SJCRH30 (cell line): ENCODE measurements at regions not wholly inside any gene's neighbourhood (a gene's known extent, or its start where the extent isn't known, plus 50 kb on each side); places are given as distances from the start of the nearest gene placed in this dataset.

ENCODE experiments used
- DNase-seq, 2 experiments: peaks; one replicate each; pipeline ENCODE4 v3.0.0-alpha.2; 2015 to 2020
- H3K27ac ChIP-seq: fragments of 250-450 bp; sonication (Bioruptor Pico); 2 replicates; pipeline ENCODE4 v1.5.1; 2020; ENCODE audit warnings: mild to moderate bottlenecking, moderate library complexity
- H3K27me3 ChIP-seq: fragments of 250-450 bp; sonication (Bioruptor Pico); 2 replicates; pipeline ENCODE4 v1.5.1; 2020; ENCODE audit warnings: mild to moderate bottlenecking, moderate library complexity
- H3K36me3 ChIP-seq: fragments of 250-450 bp; sonication (Bioruptor Pico); 2 replicates; pipeline ENCODE4 v1.5.1; 2020; ENCODE audit warnings: mild to moderate bottlenecking, moderate library complexity
- H3K4me1 ChIP-seq: fragments of 250-450 bp; sonication (Bioruptor Pico); 2 replicates; pipeline ENCODE4 v1.5.1; 2020; ENCODE audit warnings: mild to moderate bottlenecking, moderate library complexity
- H3K4me3 ChIP-seq: fragments of 250-450 bp; sonication (Bioruptor Pico); 2 replicates; pipeline ENCODE4 v1.5.1; 2020; ENCODE audit warnings: mild to moderate bottlenecking, moderate library complexity
- H3K9me3 ChIP-seq: fragments of 250-450 bp; sonication (Bioruptor Pico); replicated peaks from 2 replicates; pipeline ENCODE4 v1.5.1; 2020; ENCODE audit warnings: mild to moderate bottlenecking, moderate library complexity

DNA sequence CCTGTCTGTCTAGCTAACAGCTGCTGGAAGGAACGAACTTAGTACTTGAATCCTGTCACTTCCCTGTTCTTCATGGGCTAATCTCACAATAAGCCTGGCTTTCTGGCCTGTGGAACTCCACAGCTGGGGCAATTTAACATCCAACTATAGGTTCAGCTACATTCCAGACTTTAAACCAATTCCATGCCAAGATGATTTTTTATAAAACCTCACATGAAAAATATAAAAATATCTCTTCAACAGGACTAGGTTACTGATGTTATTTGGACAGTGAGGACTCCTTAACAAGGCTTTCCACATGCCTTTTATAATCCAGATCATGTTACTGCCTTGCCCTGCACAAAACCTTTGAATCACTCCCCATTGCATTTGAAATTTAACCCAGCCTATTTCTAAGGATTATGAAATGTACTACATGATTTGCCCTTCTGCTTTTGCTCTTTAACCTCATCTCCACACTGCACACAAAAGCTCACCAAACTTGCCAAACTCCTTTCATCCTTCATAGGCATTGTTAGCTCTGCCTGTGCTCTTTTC is 863.2 kb upstream of the CHAC2 start:
- no peak overlapping the region for H3K4me3 ChIP-seq
- H3K36me3 ChIP-seq: no peaks in the 10 kb centered on the region
- no peaks in the 10 kb centered on the region for H3K9me3 ChIP-seq
- H3K27me3 ChIP-seq: no peaks in the 10 kb centered on the region
- H3K27ac ChIP-seq: no peak overlapping the region
- peak in 1 of 2 experiments; percentile 33 for DNase-seq
- H3K4me1 ChIP-seq: no peaks in the 10 kb centered on the region

DNA sequence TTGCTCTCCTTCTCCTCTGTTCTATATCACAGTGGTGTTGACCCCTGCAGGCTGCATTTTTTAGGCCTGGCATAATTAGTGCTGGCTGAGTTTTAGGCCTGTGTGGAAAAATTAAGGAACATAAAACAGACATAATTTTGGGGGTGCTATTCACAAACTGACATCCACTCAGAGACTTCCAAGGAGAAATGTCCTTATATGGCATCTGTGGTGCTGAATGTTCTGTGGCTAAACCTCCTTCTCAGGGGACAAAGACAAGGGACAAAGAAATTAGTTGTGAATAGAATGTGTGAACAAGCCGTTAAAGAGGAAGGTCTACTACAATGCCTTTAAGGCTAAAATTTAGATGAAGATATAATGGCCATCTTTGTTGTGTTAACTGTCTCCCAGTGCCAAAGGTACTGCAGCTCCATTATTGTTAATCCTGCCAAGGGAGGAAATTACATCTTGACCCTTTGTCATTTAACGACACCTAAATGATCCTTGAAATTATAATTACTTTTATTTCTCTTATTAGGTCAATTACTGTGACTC is 870.0 kb upstream of the CHAC2 start:
- Histone ChIP-seq H3K4me1 (no peaks in the 10 kb centered on the region), H3K27ac (no peak overlapping the region), H3K27me3 (no peaks in the 10 kb centered on the region), H3K9me3 (no peaks in the 10 kb centered on the region), H3K4me3 (no peak overlapping the region), H3K36me3 (peaks cover 3% of the 10 kb centered on the region; the same call in 1 of the 2 replicates)
- no peak for DNase-seq

- no peak overlapping the region for H3K27ac ChIP-seq
- peaks cover 3% of the 10 kb centered on the region; the same call in 1 of the 2 replicates for H3K36me3 ChIP-seq
- H3K4me1 ChIP-seq: no peaks in the 10 kb centered on the region
- no peak overlapping the region for H3K4me3 ChIP-seq
- DNase-seq: no peak
- no peaks in the 10 kb centered on the region for H3K9me3 ChIP-seq
- no peaks in the 10 kb centered on the region for H3K27me3 ChIP-seq
Measured at GRCh38 chr2:52895726-52896340, 871.8 kb upstream of the CHAC2 start.

- Histone ChIP-seq H3K9me3 (no peaks in the 10 kb centered on the region), H3K27me3 (0 out of 2 replicates have a peak, but pooled peaks cover 5% of the 10 kb centered on the region), H3K4me1 (no peaks in the 10 kb centered on the region), H3K27ac (no peak overlapping the region), H3K4me3 (no peak overlapping the region), H3K36me3 (no peaks in the 10 kb centered on the region)
- DNase-seq: no peak
Measured at GRCh38 chr2:52886556-52886955, 881.0 kb upstream of the CHAC2 start.

DNA sequence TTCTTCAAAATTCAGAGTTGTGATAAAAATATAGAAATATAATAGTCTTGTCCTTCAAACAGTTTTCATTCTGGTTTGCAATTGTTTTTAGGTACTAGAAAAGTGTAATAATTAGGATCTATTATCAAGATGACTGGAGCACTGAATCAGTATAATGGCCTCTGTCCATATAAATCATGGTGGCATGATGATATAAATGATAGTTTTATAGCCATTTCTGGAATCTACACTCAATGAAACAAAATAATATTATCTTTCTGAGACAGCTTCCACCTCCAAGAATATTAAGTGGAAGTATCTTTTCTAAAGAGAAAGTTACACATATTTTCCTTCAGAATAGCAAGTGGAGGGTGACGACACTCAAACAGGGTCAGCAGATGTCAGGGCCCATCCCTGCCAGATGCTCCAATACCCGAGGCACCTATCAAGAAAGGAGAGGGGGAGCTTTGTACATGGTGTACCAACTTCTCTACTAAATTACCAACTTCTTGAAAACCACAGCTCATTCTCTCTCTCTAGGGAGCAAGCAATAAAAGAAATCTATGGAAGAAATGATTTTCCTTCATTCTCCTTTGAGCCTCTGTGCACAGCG is 882.7 kb upstream of the CHAC2 start:
- no peak for DNase-seq
- H3K4me3 ChIP-seq: no peak overlapping the region
- H3K27ac ChIP-seq: no peak overlapping the region
- H3K4me1 ChIP-seq: no peaks in the 10 kb centered on the region
- H3K9me3 ChIP-seq: no peaks in the 10 kb centered on the region
- peaks cover 10% of the 10 kb centered on the region; the same call in 1 of the 2 replicates for H3K27me3 ChIP-seq
- no peaks in the 10 kb centered on the region for H3K36me3 ChIP-seq

DNA sequence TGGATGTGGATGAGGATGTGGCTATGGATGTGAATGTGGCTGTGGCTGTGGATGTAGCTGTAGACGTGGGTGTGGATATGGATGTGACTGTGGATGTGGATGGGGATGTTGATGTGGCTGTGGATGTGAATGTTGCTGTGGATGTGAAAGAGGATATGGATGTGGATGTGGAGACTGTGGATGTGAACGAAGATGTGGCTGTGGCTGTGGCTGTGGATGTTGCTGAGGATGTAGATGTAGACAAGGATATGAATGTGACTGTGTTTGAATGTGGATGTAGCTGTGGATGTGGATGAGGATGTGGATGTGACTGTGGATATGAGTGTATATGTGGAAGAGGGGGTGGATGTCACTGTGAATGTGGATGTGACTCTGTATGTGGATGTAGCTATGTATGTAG is 884.6 kb upstream of the CHAC2 start:
- DNase-seq: no peak
- no peaks in the 10 kb centered on the region for H3K4me1 ChIP-seq
- H3K36me3 ChIP-seq: no peaks in the 10 kb centered on the region
- no peak overlapping the region for H3K27ac ChIP-seq
- no peaks in the 10 kb centered on the region for H3K9me3 ChIP-seq
- H3K27me3 ChIP-seq: peaks cover 10% of the 10 kb centered on the region; the same call in 1 of the 2 replicates
- no peak overlapping the region for H3K4me3 ChIP-seq

GRCh38 chr2:52881606-52882005 is 886.0 kb upstream of the CHAC2 start:
- Histone ChIP-seq H3K27ac (no peak overlapping the region), H3K27me3 (peaks cover 6% of the 10 kb centered on the region; the same call in 1 of the 2 replicates), H3K9me3 (no peaks in the 10 kb centered on the region), H3K4me1 (no peaks in the 10 kb centered on the region), H3K4me3 (no peak overlapping the region), H3K36me3 (no peaks in the 10 kb centered on the region)
- no peak for DNase-seq

DNA sequence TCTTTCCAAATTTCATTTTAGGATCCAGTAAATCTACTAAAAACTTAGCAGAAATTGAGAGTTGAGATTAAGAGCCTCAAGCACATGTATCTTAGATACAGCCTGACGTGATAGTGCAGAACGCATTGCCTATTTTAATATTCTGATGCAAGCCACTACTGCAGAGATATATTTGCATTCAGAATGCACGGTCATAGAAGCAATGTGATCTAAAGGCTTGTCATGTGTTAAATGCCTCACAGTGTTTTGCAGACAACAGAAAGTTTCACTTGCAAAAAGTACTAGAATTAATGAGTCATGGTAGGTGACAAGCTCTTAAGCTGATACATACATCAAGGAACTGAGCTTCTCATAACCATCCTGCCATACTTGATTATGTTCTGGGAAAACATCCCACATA is 886.7 kb upstream of the CHAC2 start:
- H3K9me3 ChIP-seq: no peaks in the 10 kb centered on the region
- H3K36me3 ChIP-seq: no peaks in the 10 kb centered on the region
- peaks cover 5% of the 10 kb centered on the region; the same call in 1 of the 2 replicates for H3K27me3 ChIP-seq
- no peak for DNase-seq
- H3K27ac ChIP-seq: no peak overlapping the region
- H3K4me3 ChIP-seq: no peak overlapping the region
- no peaks in the 10 kb centered on the region for H3K4me1 ChIP-seq

DNA sequence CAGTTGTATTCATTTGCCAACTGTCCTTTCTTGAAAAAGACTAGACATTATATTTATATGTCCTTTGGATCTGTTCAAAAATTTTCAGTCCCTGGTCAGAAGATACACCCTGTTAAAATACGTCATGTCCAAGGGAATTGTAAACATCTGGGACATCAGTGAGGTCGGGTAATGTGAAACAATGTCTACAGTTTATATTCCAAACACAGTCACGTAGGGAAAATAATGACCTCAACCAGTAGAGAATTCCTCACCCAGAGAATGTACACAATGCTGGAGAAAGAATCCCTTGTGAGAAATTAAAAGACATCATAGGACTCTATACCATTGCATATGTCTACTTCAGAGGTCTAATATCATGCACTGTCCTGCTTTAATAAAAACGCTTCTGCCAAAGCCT is 888.0 kb upstream of the CHAC2 start:
- peaks cover 5% of the 10 kb centered on the region; the same call in 1 of the 2 replicates for H3K27me3 ChIP-seq
- no peaks in the 10 kb centered on the region for H3K4me1 ChIP-seq
- no peaks in the 10 kb centered on the region for H3K36me3 ChIP-seq
- no peak overlapping the region for H3K4me3 ChIP-seq
- no peaks in the 10 kb centered on the region for H3K9me3 ChIP-seq
- no peak for DNase-seq
- no peak overlapping the region for H3K27ac ChIP-seq

DNA sequence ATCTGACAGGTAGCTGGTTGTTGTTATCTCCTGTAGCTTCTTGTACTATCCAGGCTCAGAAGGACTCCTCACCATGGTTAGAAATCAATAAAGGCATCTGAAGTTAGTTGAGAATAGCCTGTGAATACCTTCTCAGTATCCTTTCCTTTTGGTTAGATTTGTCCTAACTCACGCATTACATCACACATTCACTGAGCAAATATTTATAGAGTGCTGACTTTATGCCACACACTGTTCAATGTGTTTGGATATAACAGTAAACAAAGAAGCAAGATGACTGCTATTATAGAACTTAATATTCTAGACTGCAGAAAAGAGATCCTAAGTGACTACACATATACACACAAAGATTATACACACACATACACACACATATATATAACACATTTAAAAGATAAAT is 889.9 kb upstream of the CHAC2 start:
- DNase-seq: no peak
- Histone ChIP-seq H3K9me3 (no peaks in the 10 kb centered on the region), H3K27ac (no peak overlapping the region), H3K27me3 (peaks cover 5% of the 10 kb centered on the region; the same call in 1 of the 2 replicates), H3K4me3 (no peak overlapping the region), H3K36me3 (no peaks in the 10 kb centered on the region), H3K4me1 (no peaks in the 10 kb centered on the region)

GRCh38 chr2:52874466-52875106 is 893.0 kb upstream of the CHAC2 start:
- Histone ChIP-seq H3K27ac (no peak overlapping the region), H3K27me3 (no peaks in the 10 kb centered on the region), H3K4me3 (no peak overlapping the region), H3K9me3 (no peaks in the 10 kb centered on the region), H3K36me3 (no peaks in the 10 kb centered on the region), H3K4me1 (no peaks in the 10 kb centered on the region)
- no peak for DNase-seq

- H3K27ac ChIP-seq: no peak overlapping the region
- no peaks in the 10 kb centered on the region for H3K27me3 ChIP-seq
- no peak overlapping the region for H3K4me3 ChIP-seq
- no peaks in the 10 kb centered on the region for H3K9me3 ChIP-seq
- H3K36me3 ChIP-seq: no peaks in the 10 kb centered on the region
- no peak for DNase-seq
- H3K4me1 ChIP-seq: no peaks in the 10 kb centered on the region
Measured at GRCh38 chr2:52862801-52863200, 904.8 kb upstream of the CHAC2 start.

- no peak overlapping the region for H3K4me3 ChIP-seq
- H3K27ac ChIP-seq: no peak overlapping the region
- no peak for DNase-seq
- H3K4me1 ChIP-seq: no peaks in the 10 kb centered on the region
- H3K9me3 ChIP-seq: no peaks in the 10 kb centered on the region
- H3K27me3 ChIP-seq: no peaks in the 10 kb centered on the region
- H3K36me3 ChIP-seq: no peaks in the 10 kb centered on the region
Measured at GRCh38 chr2:52861596-52861995, 906.0 kb upstream of the CHAC2 start.

- Histone ChIP-seq H3K4me3 (no peak overlapping the region), H3K27ac (no peak overlapping the region), H3K27me3 (no peaks in the 10 kb centered on the region), H3K4me1 (no peaks in the 10 kb centered on the region), H3K9me3 (no peaks in the 10 kb centered on the region), H3K36me3 (no peaks in the 10 kb centered on the region)
- no peak for DNase-seq
Measured at GRCh38 chr2:52859065-52859464, 908.5 kb upstream of the CHAC2 start.

GRCh38 chr2:52857722-52858121 is 909.9 kb upstream of the CHAC2 start:
- no peaks in the 10 kb centered on the region for H3K36me3 ChIP-seq
- H3K27me3 ChIP-seq: 0 out of 2 replicates have a peak, but pooled peaks cover 4% of the 10 kb centered on the region
- no peak overlapping the region for H3K27ac ChIP-seq
- H3K4me3 ChIP-seq: no peak overlapping the region
- H3K9me3 ChIP-seq: no peaks in the 10 kb centered on the region
- no peak for DNase-seq
- H3K4me1 ChIP-seq: no peaks in the 10 kb centered on the region
